GM20000 (cell line): ENCODE measurements at regions not wholly inside any gene's neighbourhood (a gene's known extent, or its start where the extent isn't known, plus 50 kb on each side); places are given as distances from the start of the nearest gene placed in this dataset.

Experiments used
- DNase-seq: peaks from one replicate; pipeline ENCODE4 v3.0.0; 2012; ENCODE audit warnings: low spot score
- CTCF ChIP-seq: IDR thresholded peaks from 2 replicates; pipeline ENCODE4 v1.5.1; 2012; ENCODE audit warnings: mild to moderate bottlenecking, control low read depth; ENCODE audit errors: extremely low read depth, missing control alignments

- no peak for DNase-seq
- TF ChIP-seq CTCF: no peak
Observed at GRCh38 chr11:112902361-112903011, 58.7 kb upstream of the NCAM1 start.

- no peak for TF ChIP-seq CTCF
- no peak for DNase-seq
Observed at GRCh38 chr11:112903340-112903739, 57.9 kb upstream of the NCAM1 start.

- no peak for DNase-seq
- no peak for TF ChIP-seq CTCF
Observed at GRCh38 chr11:112911124-112911523, 50.1 kb upstream of the NCAM1 start.
